ENCODE measurements at regions not wholly inside any gene's neighbourhood (a gene's known extent, or its start where the extent isn't known, plus 50 kb on each side); places are given as distances from the start of the nearest gene placed in this dataset.

DNA sequence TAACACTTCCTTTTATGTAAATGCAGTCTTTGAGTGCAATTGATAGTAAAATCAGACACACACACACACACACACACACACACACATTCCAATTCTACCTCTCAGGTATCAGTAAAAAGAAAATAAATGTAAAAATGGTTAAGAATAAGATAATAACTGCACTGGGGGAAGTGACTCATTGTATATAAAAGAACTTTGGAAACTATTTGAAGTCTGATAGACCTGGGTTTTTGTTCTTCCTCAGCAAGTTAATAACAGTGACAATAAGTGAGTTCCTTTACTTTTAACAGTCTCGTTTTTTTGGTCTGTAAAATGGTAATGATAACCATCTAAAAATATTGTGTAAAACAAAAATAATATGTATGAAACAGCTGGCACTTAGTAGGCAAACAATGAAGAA is 1815.0 kb downstream of the MRPL39 start:
- no peak for TF ChIP-seq POLR2A (IDR thresholded peaks at IDR 0.05)
- TF ChIP-seq, protein P1, sequence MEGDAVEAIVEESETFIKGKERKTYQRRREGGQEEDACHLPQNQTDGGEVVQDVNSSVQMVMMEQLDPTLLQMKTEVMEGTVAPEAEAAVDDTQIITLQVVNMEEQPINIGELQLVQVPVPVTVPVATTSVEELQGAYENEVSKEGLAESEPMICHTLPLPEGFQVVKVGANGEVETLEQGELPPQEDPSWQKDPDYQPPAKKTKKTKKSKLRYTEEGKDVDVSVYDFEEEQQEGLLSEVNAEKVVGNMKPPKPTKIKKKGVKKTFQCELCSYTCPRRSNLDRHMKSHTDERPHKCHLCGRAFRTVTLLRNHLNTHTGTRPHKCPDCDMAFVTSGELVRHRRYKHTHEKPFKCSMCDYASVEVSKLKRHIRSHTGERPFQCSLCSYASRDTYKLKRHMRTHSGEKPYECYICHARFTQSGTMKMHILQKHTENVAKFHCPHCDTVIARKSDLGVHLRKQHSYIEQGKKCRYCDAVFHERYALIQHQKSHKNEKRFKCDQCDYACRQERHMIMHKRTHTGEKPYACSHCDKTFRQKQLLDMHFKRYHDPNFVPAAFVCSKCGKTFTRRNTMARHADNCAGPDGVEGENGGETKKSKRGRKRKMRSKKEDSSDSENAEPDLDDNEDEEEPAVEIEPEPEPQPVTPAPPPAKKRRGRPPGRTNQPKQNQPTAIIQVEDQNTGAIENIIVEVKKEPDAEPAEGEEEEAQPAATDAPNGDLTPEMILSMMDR (IDR thresholded peaks at IDR 0.05): no peak
